ENCODE measurements at regions not wholly inside any gene's neighbourhood (a gene's known extent, or its start where the extent isn't known, plus 50 kb on each side); places are given as distances from the start of the nearest gene placed in this dataset.

DNA sequence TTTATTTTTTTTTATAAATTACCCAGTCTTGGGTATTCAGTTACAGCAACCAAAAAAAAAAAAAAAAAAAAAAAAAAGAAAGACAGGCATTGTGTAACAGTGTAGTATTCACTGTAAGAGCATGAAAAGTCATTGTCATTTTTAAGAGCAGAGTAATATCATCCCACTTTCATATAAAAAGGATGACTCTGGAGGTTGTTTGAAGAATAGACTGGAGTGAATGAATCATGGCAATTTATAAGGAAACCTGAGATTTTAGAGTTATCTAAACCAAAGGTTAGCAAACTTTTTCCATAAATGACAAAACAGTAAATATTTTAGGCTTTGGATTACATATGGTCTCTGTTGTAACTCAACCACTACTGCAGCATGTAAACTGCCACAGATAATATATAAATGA, 794.9 kb downstream of the NTRK3 start:
- ATAC-seq (no peak), FAIRE-seq (no peak), DNase-seq (ENCODE audit: low read depth in 1 of 2, low spot score in 1 of 2) (no peak)
- Histone ChIP-seq H3K4me3 (no peak overlapping the region), H3K4me1 (no peaks in the 10 kb centered on the region), H3K4me2 (no peak overlapping the region), H3K27ac (no peak overlapping the region), H3K9me3 (peaks cover 4% of the 10 kb centered on the region; the same call in 1 of the 3 replicates)
- POLR2A ChIA-PET, result no interaction called here
- TF ChIP-seq ZNF302 (CRISPR knock-in tag; IDR thresholded peaks at IDR 0.05) (no peak), JUNB (IDR thresholded peaks at IDR 0.05) (no peak), CTCF (IDR thresholded peaks at IDR 0.05) (no peak), EP300 (IDR thresholded peaks at IDR 0.05) (no peak), GATA3 (IDR thresholded peaks at IDR 0.05; ENCODE audit: borderline replicate concordance) (no peak), BHLHE40 (IDR thresholded peaks at IDR 0.05; ENCODE audit: low read depth, low read length) (no peak), POLR2AphosphoS2 (conservative IDR thresholded peaks at IDR 0.05; ENCODE audit: low read length) (no peak), RARB (CRISPR knock-in tag; IDR thresholded peaks at IDR 0.05) (no peak), MAFK (IDR thresholded peaks at IDR 0.05; ENCODE audit: partially characterized antibody) (no peak), CBX8 (IDR thresholded peaks at IDR 0.05) (no peak)
- TF ChIP-seq, protein P1, sequence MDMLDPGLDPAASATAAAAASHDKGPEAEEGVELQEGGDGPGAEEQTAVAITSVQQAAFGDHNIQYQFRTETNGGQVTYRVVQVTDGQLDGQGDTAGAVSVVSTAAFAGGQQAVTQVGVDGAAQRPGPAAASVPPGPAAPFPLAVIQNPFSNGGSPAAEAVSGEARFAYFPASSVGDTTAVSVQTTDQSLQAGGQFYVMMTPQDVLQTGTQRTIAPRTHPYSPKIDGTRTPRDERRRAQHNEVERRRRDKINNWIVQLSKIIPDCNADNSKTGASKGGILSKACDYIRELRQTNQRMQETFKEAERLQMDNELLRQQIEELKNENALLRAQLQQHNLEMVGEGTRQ (IDR thresholded peaks at IDR 0.05), result no peak
- CTCF ChIA-PET, result no interaction called here

GRCh38 chr15:87454860-87455259, 801.7 kb downstream of the NTRK3 start:
- no peak overlapping the region for H3K27ac ChIP-seq
- FAIRE-seq, result peak; percentile 36
- no peak overlapping the region for H3K4me3 ChIP-seq
- 8% methylated on average over 1 of the region's 1 CpG for WGBS (ENCODE audit: missing lambda C conversion rate)
- no peaks in the 10 kb centered on the region for H3K4me1 ChIP-seq
- ChIA-PET POLR2A (no interaction called here), CTCF (no interaction called here)
- DNase-seq (ENCODE audit: low read depth in 1 of 2, low spot score in 1 of 2), result no peak
- ATAC-seq, result no peak
- no peak overlapping the region for H3K4me2 ChIP-seq
- H3K9me3 ChIP-seq, result no peaks in the 10 kb centered on the region; the same call in 2 of the 3 replicates
- TF ChIP-seq, protein P2, sequence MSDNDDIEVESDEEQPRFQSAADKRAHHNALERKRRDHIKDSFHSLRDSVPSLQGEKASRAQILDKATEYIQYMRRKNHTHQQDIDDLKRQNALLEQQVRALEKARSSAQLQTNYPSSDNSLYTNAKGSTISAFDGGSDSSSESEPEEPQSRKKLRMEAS (IDR thresholded peaks at IDR 0.05), result no peak
- TF ChIP-seq HDAC2 (IDR thresholded peaks at IDR 0.05) (no peak), MAZ (IDR thresholded peaks at IDR 0.05; ENCODE audit: borderline replicate concordance, low read depth, low read length) (no peak), RAD21 (conservative IDR thresholded peaks at IDR 0.05 in 1 of 2, IDR thresholded peaks at IDR 0.05 in 1 of 2) (no peak), MAFK (IDR thresholded peaks at IDR 0.05; ENCODE audit: partially characterized antibody) (no peak), NR3C1 (IDR thresholded peaks at IDR 0.05) (no peak)

DNA sequence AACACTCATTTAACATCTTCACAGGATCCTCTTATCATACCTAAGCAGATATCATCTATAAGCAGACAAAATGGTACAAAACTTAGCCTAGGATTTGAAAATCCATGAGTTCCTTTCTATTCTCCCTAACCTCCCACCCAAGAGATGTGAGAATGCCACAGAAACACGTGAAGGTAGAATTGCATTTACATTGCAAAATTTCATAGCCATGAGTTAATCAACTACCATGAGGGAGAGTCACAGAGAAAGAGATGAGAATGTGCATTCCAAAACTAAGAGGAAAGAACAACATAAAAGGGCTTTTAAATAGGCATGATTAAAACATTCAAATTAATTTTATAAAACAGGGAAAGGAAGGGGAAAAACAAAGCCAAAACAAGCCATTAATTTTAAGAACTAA, 806.2 kb downstream of the NTRK3 start:
- ATAC-seq (no peak), DNase-seq (ENCODE audit: low read depth in 1 of 2, low spot score in 1 of 2) (no peak), FAIRE-seq (no peak)
- H3K27ac ChIP-seq, result no peak overlapping the region
- TF ChIP-seq CHD4 (IDR thresholded peaks at IDR 0.05; ENCODE audit: borderline replicate concordance) (no peak), RNF2 (IDR thresholded peaks at IDR 0.05; ENCODE audit: borderline replicate concordance, low read depth) (no peak), PHF8 (IDR thresholded peaks at IDR 0.05; ENCODE audit: borderline replicate concordance, low read depth) (no peak), ZSCAN20 (CRISPR knock-in tag; IDR thresholded peaks at IDR 0.05) (no peak), POLR2A (IDR thresholded peaks at IDR 0.05; ENCODE audit: low read length) (no peak), CEBPB (IDR thresholded peaks at IDR 0.05) (no peak), CHD2 (IDR thresholded peaks at IDR 0.05; ENCODE audit: low read length, partially characterized antibody) (no peak), EHF (CRISPR knock-in tag; IDR thresholded peaks at IDR 0.05) (no peak)
- TF ChIP-seq, protein P3, sequence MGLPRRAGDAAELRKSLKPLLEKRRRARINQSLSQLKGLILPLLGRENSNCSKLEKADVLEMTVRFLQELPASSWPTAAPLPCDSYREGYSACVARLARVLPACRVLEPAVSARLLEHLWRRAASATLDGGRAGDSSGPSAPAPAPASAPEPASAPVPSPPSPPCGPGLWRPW (IDR thresholded peaks at IDR 0.05), result no peak
- WGBS (ENCODE audit: missing lambda C conversion rate), result 0% methylated on average over 1 of the region's 1 CpG
- H3K4me2 ChIP-seq, result no peak overlapping the region
- ChIA-PET POLR2A (no interaction called here), CTCF (interaction anchor here (0.6 to 1.3 kb wide), 2 partner anchors 42 to 954 kb away, joined by 3 to 4 read pairs; no protein-coding TSS in a partner anchor)
- no peak overlapping the region for H3K4me3 ChIP-seq
- H3K4me1 ChIP-seq, result no peaks in the 10 kb centered on the region
- H3K9me3 ChIP-seq, result no peaks in the 10 kb centered on the region
